ENCODE measurements at regions not wholly inside any gene's neighbourhood (a gene's known extent, or its start where the extent isn't known, plus 50 kb on each side); places are given as distances from the start of the nearest gene placed in this dataset.

- TF ChIP-seq CTCF (IDR thresholded peaks at IDR 0.05; ENCODE audit: insufficient read depth, low read length, poor library complexity, severe bottlenecking) (no peak), EZH2phosphoT487 (conservative IDR thresholded peaks at IDR 0.05; ENCODE audit: low read length) (no peak)
Observed at GRCh38 chr3:77795013-77795412, 755.1 kb downstream of the ROBO2 start.
